Stimulated activated CD4-positive, alpha-beta T cell treated with anti-CD3 and anti-CD28 coated beads, Interleukin-15, amount 100 ng/mL, for 48 hours (primary cell): ENCODE measurements at regions not wholly inside any gene's neighbourhood (a gene's known extent, or its start where the extent isn't known, plus 50 kb on each side); places are given as distances from the start of the nearest gene placed in this dataset.

Source experiments
- DNase-seq, 2 donors: peaks; one replicate each; pipeline ENCODE4 v3.0.0-alpha.2; 2020; ENCODE audit warnings: low read depth in 2 of 2

DNA sequence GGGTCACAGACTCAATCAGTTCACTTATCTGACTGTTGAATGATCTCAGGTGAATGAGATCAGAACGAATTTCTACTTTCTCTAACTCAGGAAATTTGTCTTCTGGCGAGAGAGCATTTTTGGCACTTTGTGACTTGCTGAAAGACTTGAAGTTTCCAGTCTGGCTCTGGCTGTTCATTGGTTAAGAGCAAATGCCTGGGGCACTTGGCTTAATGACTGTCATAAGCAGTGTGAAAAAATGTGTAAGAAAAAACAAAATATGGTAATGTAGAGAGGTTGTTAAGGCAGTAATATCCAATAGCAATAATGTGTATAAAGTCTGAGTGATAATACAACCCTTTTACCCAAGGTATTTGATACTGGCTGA lies 71.3 kb upstream of the PGRMC2 start:
- no peak for DNase-seq

DNA sequence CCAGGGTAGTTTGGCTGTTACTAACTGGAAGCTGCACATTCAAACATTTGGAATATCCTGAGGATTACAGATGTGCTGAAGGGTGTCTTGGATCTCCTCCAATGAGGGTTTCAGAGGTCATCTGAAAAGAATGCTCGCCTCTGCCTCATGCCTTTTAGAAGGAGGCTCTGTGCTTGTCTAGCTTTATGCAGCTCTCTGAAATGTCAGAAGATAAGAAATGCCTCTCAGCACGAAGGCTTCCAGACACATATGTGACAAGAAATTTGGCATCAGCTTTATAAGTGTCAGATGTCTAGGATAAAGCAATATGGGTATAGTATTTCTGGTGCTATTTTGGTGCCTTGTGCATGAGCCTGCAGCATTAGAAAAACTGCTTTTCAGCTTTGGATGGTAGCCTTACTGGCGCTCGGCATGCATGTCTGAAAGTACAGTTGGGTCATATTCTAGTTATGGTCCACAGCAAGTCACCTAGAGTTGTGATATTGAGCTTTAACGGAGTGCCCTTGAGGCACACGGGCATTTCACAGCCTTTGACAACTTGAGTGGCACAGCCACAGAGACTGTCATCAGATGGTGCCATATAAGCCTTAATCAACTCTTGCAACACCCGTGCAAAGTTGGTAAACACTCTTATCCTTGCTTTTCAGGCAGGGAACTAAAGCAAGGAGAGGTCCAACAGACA lies 70.8 kb upstream of the PGRMC2 start:
- no peak for DNase-seq

DNA sequence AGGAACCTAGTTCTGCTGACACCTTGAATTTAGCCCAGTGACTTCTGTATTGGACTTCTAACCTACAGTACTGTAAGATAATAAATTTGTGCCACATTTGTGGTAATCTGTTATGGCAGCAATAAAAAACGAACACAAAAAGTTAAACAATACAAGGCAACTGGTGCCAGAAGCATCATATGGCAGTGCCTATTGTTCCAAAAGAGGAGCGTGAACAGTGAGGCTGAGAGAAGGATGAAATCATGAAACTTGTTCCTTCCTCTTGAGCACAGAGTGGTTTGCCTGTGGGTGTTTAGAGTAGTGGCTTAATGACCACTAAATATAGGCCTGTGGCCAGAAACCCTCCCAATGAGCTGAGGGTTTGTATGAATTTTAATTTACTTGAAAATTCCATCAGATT lies 69.7 kb upstream of the PGRMC2 start:
- DNase-seq: no peak

DNA sequence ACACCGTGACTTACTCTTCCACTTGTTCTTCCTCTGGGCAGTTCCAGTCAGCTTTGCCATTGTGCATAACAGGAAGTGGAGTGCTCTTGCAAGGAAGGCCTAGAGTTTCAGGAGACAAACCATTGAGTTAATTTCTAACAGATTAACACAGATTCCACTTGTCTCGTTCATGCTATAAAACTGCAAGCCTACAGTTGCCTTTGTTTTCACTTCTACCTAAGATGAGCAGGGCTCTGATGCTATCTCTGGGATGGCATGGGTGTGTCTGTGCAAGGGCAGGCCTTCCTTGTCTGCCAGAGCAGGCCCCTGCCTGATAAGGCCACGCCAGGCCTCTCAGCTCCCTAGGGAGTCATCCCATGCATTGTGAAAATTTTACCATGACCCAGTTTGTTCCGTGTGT lies 67.7 kb upstream of the PGRMC2 start:
- no peak for DNase-seq

DNA sequence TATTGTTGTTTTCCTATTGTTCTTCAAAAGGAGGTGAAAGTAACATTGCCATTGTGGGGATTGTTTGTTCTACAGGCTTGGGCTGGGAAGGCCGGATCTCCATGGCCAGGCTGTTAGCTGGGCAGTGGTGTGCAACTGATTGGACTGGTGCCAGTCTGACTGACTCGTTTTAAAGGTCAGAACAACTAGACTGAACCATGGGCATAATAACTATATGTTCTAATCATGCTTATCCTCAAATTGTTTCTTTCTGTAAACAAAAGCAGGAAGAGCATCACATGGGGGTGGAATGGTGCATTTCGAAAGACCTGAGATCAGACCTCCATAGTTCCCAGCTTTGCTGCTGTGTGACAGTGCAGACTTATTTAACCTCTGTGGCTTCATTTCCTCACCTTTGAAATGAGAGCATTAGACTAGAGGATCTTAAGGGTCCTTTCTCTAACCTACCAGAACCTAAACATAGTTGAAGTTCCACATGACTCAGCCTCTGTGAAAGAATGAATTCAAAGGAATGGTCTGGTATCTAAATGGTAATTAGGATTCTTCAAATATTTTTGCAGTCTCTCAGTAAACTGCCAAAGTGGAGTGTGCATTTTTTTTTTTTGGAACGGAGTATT lies 66.7 kb upstream of the PGRMC2 start:
- no peak for DNase-seq

DNA sequence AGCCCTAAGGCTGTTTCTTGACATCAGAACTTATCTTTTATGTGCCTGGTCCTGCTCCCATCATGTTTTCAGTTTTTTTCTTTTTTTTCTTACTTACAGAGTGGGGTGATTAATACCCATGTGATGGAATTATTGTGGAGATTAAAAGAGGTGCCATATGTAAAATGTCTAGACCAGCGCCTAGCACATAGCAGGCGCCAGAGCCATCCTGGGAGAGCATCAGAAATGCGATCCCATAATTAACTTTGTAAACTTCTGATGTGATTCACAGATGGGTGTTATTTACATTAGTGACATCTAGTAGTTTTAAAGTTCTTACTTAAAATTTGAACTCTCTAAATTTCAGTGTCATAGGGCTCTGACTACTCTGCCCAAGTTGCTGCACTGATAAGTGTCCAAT lies 66.2 kb upstream of the PGRMC2 start:
- DNase-seq: no peak

DNA sequence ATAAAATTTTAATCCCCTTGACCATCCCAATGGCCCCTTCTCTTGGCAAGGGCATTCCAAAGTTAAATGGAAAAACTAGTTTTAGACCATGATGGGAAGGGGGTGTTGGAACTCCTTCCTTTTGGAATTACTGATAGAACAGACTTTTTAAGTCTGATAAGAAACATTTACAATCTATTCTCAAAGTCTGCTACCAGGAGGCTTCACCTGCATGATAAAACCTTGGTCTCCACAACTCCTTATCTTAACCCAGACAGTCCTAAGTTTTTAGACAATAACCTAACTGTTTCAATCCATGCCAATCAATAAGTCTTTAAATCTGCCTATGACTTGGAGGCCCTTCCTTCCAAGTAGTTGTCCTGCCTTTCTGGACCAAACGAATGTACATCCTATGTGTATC lies 63.9 kb upstream of the PGRMC2 start:
- DNase-seq: no peak

DNA sequence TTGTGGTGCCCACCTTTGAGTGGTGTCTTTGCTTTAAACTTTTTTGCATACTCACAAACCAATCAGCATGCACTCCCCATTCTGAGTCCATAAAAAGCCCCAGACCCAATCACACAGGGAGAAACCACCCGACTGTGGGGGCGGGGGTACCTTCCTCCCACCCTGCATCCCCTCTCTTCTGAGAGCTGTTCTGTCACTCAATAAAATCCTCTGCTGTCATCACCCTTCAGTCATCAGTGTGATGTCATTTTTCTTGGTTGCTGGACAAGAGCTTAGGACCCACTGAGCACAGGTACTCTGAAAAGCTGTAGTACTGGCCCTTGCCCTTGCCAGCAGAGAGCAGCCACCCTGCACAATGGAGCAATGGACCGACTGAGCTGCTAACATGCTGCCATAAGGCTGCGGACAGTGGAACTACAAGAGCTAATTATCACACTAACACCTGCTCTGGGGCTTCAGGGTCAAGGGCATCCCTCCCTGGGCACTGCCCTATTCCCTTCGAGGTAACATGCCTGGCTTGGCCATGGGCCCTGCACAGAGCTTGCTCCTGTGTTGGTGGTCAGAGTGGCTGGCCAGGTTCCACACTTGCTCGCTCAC lies 62.9 kb upstream of the PGRMC2 start:
- DNase-seq: no peak

DNA sequence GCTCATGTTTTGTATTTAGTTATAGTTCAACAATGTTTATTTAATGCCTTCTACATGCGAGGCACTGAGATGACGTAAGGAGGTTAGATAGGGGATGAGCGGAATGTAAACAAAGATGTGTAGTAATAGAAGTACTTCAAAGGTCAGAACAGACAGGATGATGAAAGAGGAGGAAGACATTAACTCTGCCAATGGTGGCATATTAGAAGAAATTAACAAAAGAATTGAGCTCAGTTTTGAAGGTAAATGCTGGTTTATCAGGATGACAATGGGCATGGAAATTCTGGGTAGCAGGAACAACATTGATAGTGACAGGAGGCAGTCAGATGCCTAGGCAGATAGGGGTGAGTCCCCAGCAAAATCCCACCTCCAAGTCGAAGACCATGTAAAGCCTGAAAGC lies 62.3 kb upstream of the PGRMC2 start:
- DNase-seq: no peak

DNA sequence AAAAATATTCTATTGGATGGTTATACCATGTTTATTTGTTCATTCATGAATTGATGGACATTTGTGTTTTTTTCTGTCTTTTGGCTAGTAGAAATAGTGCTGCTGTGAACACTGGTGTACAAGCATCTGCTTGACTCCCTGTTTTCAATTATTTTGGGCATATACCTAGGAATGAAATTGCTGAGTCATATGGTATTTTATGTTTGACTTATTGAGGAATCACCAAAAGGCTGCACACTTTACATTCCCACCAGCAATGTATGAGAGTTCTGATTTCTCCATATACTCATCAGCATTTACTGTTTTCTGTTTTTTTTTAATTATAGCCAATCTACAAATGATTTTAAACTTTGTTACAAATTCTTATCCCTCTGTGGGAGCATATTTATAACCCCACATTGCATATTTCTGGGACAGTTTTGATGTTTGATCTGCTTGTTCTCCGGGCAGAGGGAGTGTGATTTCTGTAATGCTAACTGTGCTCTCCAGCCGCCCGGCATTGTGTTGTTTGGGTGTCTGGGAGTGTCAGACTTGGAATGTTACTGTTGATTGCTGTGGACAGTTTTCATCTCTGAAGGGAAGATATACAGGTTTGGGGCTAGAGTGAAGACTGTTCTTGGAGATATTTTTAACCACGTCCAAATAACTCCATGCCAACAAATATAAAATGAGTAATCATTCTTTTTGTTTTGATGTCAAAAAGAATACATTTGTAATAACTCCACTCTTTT lies 60.5 kb upstream of the PGRMC2 start:
- DNase-seq: no peak

DNA sequence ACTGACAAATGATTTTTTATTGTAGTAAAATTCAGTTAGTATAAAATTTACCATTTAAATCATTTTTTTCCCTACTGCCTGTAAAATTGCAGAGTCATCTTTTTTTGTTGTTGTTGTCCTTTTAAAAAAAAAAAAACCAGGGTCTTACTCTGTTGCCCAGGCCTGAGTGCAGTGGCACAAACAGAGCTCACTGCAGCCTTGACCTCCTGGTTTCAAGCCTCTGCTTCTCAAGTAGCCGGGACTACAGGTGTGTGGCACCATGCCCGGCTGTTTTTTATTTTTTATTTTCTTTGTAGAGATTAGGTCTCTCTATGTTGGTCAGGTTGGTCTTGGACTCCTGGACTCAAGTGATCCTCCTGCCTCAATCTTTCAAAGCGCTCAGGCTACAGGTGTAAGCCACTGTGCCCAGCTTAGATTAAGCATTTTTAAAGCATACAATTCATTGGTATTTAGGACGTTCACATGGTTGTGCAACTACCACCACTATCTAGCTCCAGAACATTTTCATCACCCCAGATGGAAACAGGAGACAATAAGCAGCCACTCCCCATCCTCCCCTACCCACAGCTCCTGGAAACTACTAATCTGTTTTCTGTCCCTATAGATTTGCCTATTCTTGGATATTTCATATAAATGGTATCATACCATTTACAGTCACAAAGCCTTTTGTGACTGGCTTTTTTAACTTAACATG lies 59.7 kb upstream of the PGRMC2 start:
- DNase-seq: no peak

DNA sequence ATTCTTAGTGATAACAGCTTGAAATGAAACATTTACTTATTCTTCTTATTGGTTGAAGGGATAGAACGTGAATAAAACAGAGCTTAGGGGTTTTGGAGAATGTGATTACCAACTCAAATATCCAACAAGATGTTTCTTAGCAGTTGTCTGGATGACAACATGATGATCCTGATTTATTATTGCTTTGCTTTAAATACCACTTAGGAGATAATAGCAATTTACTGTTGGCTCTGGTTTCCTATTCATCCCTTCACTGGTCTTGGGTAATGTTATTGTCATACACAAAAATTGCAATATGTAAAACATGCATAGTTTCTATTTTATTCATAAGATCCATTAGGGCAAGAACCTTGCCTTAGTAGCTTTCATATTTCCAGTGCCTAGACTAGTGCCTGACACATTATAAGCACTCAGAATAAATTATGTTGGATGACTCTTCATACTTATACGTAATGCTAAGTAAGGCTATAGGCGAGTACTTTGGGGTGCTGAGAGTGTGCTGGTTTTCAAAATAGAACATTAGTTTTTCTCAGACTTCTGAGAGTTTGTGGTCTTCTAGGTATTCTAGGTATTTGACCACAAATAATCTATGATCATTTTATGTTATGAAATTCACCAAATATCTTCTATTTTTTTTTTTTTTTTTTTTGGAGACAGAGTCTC lies 58.6 kb upstream of the PGRMC2 start:
- no peak for DNase-seq

DNA sequence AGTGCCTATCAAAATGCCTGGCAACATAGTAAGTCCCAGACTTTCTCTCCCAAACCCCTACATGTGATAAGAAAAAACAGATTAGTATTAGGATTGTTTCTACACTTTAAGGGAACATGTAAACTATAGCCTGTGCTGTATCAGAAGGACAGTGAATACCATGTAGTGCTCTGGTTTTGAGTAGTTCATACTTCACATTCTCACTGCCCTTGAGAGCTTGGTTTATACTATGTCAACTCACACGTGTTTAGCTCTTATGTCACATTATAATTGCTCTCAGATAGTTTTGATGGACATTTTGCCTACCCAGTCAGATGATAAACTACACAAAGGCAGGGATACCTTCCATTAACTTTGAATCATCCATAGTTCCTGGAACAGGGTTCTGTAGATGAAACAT lies 58.0 kb upstream of the PGRMC2 start:
- DNase-seq: no peak

DNA sequence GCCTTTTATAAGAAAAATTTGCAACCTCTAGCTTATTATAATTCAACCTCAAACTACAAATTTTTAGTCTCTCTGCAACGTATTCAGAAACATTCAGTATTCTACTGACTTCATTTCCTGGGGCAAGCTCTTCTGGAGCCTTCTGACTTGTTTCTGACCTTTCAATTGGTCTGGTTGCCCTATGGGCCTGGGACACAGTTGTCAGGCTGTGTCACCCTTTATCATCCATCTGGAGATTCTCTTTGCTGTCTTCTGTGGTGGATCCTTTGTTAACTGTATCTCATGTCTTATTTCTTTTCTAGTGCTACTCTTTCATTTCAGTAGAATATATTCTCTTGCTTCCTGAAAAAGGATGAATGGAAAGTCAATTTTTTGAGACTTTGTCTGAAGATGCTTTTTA lies 55.1 kb upstream of the PGRMC2 start:
- DNase-seq: no peak

DNA sequence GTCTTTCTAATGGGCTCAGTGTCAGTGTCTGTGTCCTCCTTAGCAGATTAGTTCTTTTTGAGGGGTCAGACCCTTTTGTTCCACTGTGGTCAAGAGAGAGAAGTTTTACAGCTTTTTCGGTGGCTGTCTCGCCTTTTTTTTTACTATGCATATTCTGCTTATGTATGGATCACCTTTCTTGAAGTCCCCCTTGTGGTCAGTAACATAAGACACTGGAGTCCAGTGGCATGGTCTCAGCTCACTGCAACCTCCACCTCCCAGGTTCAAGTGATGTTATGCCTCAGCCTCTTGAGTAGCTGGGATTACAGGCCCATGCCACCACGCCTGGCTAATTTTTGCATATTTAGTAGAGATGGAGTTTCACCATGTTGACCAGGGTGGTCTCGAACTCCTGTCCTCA lies 54.0 kb upstream of the PGRMC2 start:
- DNase-seq: no peak

DNA sequence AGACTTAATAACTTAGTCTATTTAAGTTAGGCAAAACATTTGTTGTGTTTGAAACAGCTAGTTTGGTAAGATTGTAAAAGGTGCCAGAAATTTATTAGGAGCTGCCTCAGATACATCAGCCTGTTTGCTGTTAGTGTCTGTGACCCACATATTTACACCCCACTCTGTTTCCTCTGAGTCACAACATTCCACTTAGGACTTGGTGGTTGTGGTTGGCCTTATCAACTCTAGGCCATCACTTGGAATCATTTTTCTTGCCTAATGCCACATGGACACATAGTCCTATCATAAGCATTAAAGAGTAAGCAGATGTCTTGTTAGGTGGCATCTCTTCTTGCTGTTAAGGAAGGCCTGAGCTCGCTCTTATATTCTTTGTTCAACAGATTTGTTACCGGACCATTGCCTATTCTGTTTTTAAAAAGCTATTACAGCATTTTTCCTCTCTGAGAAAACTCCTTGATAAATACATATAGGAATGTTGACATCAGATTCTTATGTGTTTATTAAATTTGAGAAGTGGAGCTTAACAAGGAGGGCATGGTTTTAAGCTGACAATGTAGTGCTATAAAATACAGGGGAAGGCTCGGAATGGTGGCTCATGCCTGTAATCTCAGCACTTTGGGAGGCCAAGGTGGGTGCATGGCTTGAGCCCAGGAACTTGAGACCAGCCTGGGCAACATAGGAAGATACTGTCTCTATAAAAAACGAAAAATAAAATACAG lies 51.2 kb upstream of the PGRMC2 start:
- DNase-seq: no peak

DNA sequence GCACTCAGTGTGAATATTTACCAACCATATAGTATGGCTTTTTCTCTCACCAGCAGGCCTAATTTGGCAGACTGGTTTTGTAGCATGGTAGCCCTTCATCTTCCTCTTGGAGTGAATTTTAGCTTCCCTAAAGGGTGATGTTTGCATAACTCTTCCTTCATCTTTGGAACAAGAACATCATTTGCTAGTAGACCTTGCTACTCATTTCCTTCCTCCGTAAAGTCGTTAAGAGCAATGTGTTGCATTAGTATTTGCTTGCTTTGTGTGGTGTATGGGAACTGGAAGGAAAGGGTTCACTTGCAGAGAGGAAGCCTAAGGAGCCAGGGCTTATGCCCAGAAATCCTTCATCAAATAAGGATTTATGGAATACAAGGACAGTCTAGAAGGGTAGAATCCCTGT lies 50.2 kb upstream of the PGRMC2 start:
- DNase-seq: no peak
